GM18508 (cell line): ENCODE measurements at regions not wholly inside any gene's neighbourhood (a gene's known extent, or its start where the extent isn't known, plus 50 kb on each side); places are given as distances from the start of the nearest gene placed in this dataset.
"Not testable (repeated sequence)": the region's sequence is repeated elsewhere in the genome, so short reads cannot be mapped to it uniquely, and the experiment has no call there.

ENCODE experiments used
- ATAC-seq: cut with Tn5 transposase; IDR thresholded peaks from one replicate; pipeline ENCODE4 v1.9.1; 2021; ENCODE audit warnings: moderate number of reproducible peaks; ENCODE audit not compliant: insufficient read depth, unreplicated experiment

DNA sequence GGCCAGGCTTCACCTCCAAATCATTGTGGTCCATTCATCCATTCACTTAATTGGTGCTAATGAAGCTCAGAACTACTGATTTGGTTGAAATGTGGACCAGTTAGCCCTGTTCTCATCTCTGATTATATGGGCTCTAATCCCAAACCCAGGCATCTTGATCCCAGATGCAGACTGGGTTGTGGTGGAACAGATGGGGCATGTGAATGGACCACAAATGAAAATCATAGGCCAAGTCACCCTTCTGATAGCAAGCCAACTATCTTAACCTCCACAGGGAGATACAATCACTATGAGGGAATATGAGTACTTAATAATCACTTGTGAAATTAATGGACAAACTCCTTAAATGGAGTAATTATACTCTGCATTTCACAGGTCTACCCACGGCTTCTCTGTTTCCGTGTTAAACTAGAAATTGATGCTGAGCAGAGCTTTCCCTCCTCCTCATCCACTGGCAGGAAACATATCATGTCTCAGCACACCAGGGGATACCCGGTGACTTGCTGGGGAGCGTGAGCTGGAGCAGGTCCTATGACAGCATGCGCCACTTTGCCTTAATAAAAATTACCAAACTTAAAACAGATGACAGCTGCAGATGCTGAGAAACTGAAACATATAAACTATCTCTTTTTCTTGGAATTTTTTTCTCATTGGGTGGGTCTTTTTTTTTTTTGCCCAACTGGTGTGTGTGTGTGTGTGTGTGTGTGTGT, 108.8 kb upstream of the HEY2 start:
- no peak for ATAC-seq

- ATAC-seq = not testable (repeated sequence)
Measured at GRCh38 chr6:125643967-125644661, 105.3 kb upstream of the HEY2 start.

DNA sequence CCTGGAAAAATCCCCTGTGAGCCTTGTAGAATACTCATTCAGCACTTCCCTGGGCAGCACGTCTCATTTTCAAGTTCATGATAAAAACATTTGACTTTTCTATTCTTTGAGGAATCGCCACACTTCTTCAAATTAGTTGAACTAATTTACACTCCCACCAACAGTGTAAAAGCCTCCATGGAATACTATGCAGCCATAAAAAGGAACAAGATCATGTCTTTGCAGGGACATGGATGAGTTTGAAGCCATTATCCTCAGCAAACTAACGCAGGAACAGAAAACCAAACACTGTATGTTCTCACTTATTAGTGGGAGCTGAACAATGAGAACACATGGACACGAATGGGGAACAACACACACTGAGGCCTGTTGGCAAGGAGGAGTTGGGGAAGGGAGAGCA, 102.0 kb upstream of the HEY2 start:
- ATAC-seq = no peak

DNA sequence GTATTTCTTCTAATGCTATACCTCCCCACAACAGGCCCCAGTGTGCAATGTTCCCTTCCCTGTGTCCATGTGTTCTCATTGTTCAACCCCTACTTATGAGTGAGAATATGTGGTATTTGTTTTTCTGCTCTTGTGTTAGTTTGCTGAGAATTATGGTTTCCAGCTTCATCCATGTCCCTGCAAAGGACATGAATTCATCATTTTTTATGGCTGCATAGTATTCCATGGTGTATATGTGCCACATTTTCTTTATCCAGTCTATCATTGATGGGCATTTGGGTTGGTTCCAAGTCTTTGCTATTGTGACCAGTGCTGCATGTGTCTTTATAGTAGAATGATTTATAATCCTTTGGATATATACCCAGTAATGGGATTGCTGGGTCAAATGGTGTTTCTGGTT, 95.7 kb upstream of the HEY2 start:
- not testable (repeated sequence) for ATAC-seq

DNA sequence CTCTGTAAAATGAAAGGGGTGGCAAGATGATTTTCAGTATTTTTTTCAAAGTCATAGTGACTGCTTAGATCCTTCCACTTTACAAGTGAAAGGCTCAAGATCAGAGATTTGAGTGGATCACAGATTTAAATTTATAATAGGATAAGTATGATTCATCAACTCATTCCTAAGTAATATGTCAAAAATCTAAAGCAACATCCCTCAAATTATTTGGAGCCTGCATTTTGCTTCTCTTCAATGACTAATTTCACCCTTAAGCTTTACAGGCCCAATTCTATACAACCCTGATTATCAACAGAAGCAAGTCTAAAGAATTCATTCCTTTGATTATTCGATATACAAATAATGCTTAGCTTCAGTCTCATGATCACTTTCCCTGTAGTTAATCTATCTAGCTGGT, 93.9 kb upstream of the HEY2 start:
- ATAC-seq = no peak

DNA sequence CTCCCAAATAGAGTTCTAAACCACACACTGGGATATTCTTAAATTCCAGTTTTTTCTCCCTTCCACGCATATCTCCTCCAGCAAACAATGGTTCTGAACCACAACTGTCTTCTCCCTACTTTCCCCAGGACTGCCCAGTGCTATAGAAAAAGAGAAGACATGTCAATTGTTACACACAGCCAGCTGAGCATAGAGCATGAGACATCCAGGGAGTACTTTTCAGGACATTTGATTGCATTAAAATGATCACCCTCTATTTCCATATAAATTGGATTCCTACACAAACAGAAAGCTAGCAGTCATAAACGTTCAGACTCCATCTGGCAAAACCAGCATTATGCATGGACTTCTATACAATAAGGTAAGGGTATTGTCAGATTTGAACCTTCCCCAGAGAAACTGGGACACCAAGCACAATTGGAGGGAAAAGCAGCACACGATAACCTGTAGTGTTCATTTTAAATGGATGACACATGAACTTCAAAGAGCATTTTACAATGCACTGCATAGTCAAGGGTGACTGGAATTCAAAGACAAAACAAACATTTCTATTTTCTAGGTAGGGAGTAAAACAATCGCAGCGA, 93.1 kb upstream of the HEY2 start:
- ATAC-seq = no peak

DNA sequence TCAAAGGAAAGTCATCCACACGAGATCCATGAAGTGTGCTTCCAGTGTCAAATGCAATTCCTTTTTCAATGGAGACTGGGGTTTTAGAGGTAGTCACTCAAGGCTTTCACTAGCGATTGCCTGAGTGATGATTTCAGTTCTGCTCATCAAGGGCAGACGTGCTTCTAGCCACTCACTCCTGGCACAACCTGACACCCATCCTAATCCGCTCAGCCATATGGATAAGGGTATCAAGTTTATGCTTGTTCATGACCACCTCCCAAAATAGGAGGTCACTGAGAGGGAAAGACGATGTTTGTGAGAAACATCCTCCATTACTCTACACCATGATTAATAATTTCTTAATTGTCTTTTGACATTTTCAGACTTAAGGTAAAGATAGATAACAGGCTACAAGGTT, 91.3 kb upstream of the HEY2 start:
- no peak for ATAC-seq

DNA sequence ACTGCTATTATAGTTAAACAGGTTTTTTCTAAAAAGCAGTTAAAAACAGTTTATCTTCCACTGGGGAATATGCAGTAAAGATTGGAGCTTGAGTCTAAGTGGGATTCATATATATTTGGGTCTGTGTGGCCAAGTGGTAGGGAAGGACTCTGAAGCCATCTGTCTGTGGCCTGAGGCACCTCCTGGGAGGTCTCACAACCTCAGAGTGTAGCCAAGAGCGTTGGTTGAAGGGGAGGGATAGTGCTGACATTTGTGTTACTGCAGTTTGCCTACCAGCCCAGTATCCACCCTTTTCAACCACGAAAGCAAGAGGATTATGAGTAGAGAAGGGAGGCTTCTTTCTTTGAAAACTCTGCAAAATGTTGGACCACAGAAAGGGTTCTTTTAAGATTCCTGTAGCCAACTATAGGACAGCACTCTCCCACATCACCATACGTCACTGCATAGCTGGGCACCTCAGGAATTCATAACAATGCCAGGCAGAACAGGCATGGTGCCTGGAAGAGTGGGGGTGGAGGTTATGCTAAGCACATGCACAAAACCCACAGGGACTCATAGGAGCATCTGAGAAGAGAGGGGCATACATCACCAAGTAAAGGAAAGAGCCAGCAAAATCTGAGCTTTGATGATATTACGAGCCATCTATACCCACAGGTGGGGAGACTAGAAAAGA, 90.5 kb upstream of the HEY2 start:
- ATAC-seq = no peak

- ATAC-seq = no peak
Measured at GRCh38 chr6:125659887-125660286, 89.5 kb upstream of the HEY2 start.

DNA sequence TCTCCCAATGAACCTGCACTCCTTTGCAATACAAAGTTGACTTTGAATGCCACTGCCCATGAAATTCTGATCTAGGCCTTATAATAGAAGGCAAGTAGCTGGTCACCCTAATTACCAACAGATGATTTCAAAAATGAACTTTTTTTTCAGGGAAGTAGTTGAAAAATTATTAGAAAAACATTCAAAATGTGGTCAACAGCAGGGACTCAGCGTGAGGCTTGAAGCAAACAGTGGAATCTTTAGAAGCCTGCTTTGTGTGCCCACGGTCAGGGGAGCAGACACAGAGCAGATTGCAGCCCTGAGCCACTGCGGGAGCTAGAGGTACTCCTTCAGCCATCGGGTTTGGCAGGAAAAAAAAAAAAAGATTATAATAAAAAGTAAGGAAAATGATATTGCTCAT, 87.1 kb upstream of the HEY2 start:
- ATAC-seq = no peak

DNA sequence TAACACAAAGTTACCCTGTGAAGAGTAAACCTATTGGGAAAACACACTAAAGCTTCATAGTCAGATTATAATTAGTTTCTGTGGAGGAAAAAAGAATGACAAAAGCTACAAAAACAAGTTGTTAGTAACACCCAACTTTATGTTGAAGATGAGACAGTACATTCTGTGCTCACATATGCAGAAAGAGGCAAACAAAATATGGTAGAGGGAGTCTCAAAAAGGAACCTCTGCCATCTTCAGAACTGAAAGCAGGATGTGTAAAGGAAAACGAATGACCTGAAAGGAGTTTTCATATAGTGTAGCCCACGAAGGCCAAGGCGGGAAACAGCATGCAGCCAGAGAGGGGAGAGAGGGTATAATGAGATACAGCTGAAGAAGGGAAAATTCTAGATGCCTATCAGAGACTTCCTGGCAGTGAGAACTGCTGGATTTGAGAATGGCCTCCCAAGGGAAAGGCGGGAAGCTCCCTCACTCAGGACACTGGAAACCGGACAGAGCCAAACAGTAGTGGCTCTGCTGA, 84.1 kb upstream of the HEY2 start:
- ATAC-seq = no peak

- ATAC-seq = no peak
Measured at GRCh38 chr6:125667326-125667725, 82.1 kb upstream of the HEY2 start.

DNA sequence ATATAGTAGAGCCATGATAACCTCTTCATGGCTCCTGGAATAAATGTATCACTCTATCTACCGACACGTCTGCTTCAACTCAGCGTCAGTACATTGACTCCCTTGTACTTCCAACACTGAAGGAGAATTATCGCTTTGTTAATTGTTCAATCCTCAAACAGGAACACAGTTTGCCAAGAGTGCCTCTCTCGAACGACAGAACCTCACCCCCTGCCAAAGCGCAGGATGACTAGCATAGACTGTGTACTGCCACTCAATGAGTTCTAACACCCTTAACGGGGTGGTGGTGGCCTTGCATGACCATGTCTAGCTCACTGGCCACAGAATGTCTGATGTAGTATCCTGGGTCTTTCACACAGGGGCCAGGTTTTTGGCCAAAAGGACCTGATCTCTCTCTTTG, 81.4 kb upstream of the HEY2 start:
- ATAC-seq = no peak

- ATAC-seq = no peak
Measured at GRCh38 chr6:125670568-125670967, 78.9 kb upstream of the HEY2 start.

GRCh38 chr6:125671323-125671722, 78.1 kb upstream of the HEY2 start:
- ATAC-seq = no peak

DNA sequence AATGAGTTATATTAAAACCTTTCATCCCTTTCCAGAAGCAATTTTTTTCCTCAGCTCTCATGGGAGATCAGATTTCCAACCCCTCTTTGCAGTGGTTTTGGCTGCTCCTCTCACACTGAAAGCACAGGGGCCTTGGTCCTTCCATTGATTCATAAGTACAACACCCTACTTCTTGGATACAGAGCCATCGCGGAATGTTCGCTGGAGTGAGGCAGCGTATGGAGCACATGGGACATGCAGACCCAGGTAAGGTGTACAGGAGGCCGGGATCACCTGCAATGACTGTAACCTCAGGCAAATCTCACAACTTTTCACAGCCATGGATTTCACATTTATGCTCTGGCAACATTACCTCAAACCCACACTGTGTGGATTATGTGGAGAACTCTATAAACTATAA, 75.2 kb upstream of the HEY2 start:
- no peak for ATAC-seq

DNA sequence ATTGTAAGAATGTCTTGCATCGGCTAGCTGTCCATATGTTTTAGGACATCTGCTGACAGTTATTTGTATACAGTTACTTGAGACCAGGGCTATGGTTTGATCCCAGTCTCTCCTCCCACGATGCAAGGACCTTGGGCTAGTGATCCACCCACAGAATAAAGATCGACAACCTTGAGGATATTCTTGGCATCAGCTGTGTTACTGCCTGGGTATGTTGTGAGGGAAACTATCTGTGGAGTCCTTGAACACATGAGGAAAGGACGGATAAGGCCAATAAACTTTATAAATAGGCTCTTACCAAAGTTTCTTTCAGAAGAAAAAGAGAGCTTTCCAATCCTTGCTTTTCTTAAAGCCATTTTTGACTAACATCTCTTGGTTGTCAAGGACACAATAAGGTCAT, 70.8 kb upstream of the HEY2 start:
- no peak for ATAC-seq

DNA sequence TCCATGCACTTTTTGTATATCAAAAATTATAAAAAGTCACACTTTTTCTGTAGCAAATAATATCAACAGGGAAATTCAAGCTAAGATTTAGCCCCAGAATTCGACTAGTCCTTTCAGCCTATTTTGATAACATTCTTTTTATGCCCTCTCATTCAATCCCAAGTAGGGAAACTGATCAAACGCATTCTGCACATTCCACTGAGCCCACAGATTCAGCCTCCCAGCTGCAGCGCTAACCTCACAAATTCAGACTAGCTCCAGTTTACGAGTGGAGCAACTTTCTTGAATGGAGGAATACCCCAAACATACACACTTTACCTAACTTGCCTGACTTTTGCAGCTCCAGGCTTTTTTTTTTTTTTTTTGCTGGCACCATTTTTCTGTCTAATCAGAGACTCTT, 70.3 kb upstream of the HEY2 start:
- no peak for ATAC-seq

GRCh38 chr6:125679651-125680050, 69.8 kb upstream of the HEY2 start:
- ATAC-seq = no peak

DNA sequence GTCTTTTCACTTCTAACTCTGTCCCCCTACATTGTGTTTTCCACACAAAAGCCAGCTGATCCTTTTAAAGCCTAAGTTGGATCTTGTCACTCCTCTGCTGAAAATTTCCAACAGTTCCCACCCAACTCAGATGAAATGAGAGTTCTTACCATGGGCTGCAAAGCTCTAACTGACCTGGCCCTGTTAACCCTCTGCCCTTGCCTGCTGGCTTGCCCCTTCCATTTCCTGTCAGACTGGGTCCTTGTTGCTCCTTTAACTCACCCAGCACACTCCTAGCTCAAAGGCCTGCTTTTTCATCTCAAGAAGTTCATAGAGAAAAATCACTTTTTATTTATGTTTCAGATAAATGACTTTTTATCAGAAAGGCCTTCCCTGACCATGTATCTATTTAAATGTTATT, 66.5 kb upstream of the HEY2 start:
- ATAC-seq = no peak

DNA sequence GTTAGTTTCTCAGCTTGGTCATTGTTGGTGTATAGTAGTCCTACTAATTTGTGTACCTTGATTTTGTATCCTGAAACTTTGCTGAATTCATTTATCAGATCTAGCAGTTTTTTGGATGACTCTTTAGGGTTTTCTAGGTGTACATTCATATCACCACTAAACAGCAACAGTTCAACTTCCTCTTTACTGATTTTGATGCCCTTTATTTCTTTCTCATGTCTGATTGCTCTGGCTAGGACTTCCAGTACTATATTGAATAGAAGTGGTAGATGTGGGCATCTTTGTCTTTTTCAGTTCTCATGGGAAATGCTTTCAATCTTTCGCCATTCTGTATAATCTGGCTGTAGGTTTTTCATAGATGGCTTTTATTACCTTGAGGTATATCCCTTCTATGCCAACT, 61.3 kb upstream of the HEY2 start:
- no peak for ATAC-seq
